ENCODE measurements at regions not wholly inside any gene's neighbourhood (a gene's known extent, or its start where the extent isn't known, plus 50 kb on each side); places are given as distances from the start of the nearest gene placed in this dataset.

GRCh38 chr7:155955367-155955635 is 143.0 kb upstream of the SHH start:
- TF ChIP-seq CTCF (IDR thresholded peaks at IDR 0.05) (no peak), POLR2AphosphoS5 (IDR thresholded peaks at IDR 0.05; ENCODE audit: low read depth, low read length) (no peak), TCF7L2 (IDR thresholded peaks at IDR 0.05; ENCODE audit: low read depth, low read length) (no peak)

Measured in Panc1 (cell line).